ENCODE measurements at regions not wholly inside any gene's neighbourhood (a gene's known extent, or its start where the extent isn't known, plus 50 kb on each side); places are given as distances from the start of the nearest gene placed in this dataset.

GRCh38 chr20:43855803-43856202, 58.8 kb upstream of the TOX2 start:
- Mint-ChIP-seq H3K27ac (no peak overlapping the region), H3K4me3 (no peak overlapping the region), H3K4me1 (no peaks in the 10 kb centered on the region), H3K36me3 (ENCODE audit: insufficient read depth in 1 of 3, low read depth in 3 of 3) (no peaks in the 10 kb centered on the region), H3K27me3 (ENCODE audit: low read depth) (peaks cover 3% of the 10 kb centered on the region; the same call in 1 of the 2 replicates), H3K9me3 (no peaks in the 10 kb centered on the region)
- Histone ChIP-seq H2BK5ac (ENCODE audit: insufficient read length, low read length) (no peak overlapping the region), H3K27ac (ENCODE audit: insufficient read length, low read depth, low read length) (no peak overlapping the region), H3T11ph (ENCODE audit: low read length) (no peak overlapping the region), H3K56ac (ENCODE audit: insufficient read length, low read depth, low read length) (no peak overlapping the region), H3K18ac (ENCODE audit: insufficient read length, low read depth, low read length) (no peak overlapping the region), H3K4me2 (ENCODE audit: insufficient read depth, insufficient read length, low read length) (no peak overlapping the region), H3K27me3 (ENCODE audit: insufficient read depth, low read length) (no peaks in the 10 kb centered on the region), H2AFZ (ENCODE audit: low read length) (no peak overlapping the region), H2BK12ac (ENCODE audit: insufficient read length, low read depth, low read length) (no peak overlapping the region), H4K8ac (replicated peaks; ENCODE audit: insufficient read length, low read depth, low read length) (no peak overlapping the region), H2BK20ac (ENCODE audit: low read depth, low read length, poor library complexity, severe bottlenecking) (no peak overlapping the region), H2BK120ac (ENCODE audit: low read depth, low read length, poor library complexity, severe bottlenecking) (no peak overlapping the region), H3K79me1 (ENCODE audit: insufficient read depth, low read depth, low read length, poor library complexity, severe bottlenecking) (no peaks in the 10 kb centered on the region), H2AK5ac (ENCODE audit: insufficient read length, low read length) (no peak overlapping the region), H4K91ac (ENCODE audit: insufficient read length, low read depth, low read length) (no peak overlapping the region), H3K4me1 (ENCODE audit: insufficient read depth, low read length) (no peaks in the 10 kb centered on the region), H3K79me2 (ENCODE audit: insufficient read depth, low read length) (no peaks in the 10 kb centered on the region), H4K20me1 (ENCODE audit: control insufficient read depth, insufficient read depth, insufficient read length) (no peaks in the 10 kb centered on the region), H3K9me3 (ENCODE audit: control insufficient read depth, low read depth, low read length) (no peaks in the 10 kb centered on the region), H3K9ac (ENCODE audit: extremely low read depth, insufficient read length, low read length) (no peak overlapping the region), H3K4ac (ENCODE audit: low read depth, low read length) (no peak overlapping the region), H2BK15ac (ENCODE audit: low read depth, low read length) (no peak overlapping the region), H3K23me2 (ENCODE audit: insufficient read length, low read depth, low read length, poor library complexity, severe bottlenecking) (no peaks in the 10 kb centered on the region), H3K23ac (ENCODE audit: insufficient read length, low read depth, low read length) (no peak overlapping the region), H4K5ac (ENCODE audit: insufficient read length, low read depth, low read length) (no peak overlapping the region), H3K14ac (ENCODE audit: insufficient read depth, low read length) (no peak overlapping the region)
- DNase-seq = no peak
- no peak for TF ChIP-seq CTCF (conservative IDR thresholded peaks at IDR 0.05)
- WGBS (ENCODE audit: extremely low coverage, insufficient read length, low lambda C conversion rate) = no CpG with 5 or more reads among the region's 1 CpG
